Ovary (tissue), 7 donors: ENCODE measurements at regions not wholly inside any gene's neighbourhood (a gene's known extent, or its start where the extent isn't known, plus 50 kb on each side); places are given as distances from the start of the nearest gene placed in this dataset.

Experiments
- DNase-seq, 5 donors: peaks; one replicate each; pipeline ENCODE4 v3.0.0-alpha.2; 2019 to 2020
- H3K27ac ChIP-seq, 2 donors: fragments of 200-600 bp; one replicate each; pipeline versions ENCODE4 v1.5.1 to v1.8.0; 2019 to 2022
- H3K27me3 ChIP-seq: fragments of 200-600 bp; one replicate; pipeline ENCODE4 v1.8.0; 2022
- H3K36me3 ChIP-seq: fragments of 200-600 bp; sonication (generic); one replicate; pipeline ENCODE4 v1.5.1; 2019
- H3K4me1 ChIP-seq: one replicate; pipeline ENCODE4 v1.8.1; 2013; ENCODE audit warnings: mild to moderate bottlenecking, moderate library complexity; ENCODE audit not compliant: insufficient read depth
- H3K4me3 ChIP-seq: fragments of 200-600 bp; sonication (generic); one replicate; pipeline ENCODE4 v1.5.1; 2017
- H3K9me3 ChIP-seq, 2 donors: fragments of 200-600 bp in 1 of 2; sonication (generic) in 1 of 2; one replicate each; pipeline versions ENCODE4 v1.5.1 to v1.8.1; 2013 to 2019; ENCODE audit warnings: mild to moderate bottlenecking in 1 of 2, moderate library complexity in 1 of 2
- EP300 ChIP-seq: sonication (generic); formaldehyde crosslinking; IDR thresholded peaks from one replicate; pipeline ENCODE4 v1.6.1; 2017; ENCODE audit warnings: antibody characterized with exemption
- POLR2A ChIP-seq: fragments of 450-650 bp; IDR thresholded peaks from one replicate; pipeline ENCODE4 v1.6.1; 2017; ENCODE audit warnings: antibody characterized with exemption, mild to moderate bottlenecking, moderate library complexity
- WGBS, 3 donors: extraction: QIAGEN DNeasy Blood & Tissue Kit in 1 of 3; methylation state at CpG; one replicate each; pipeline versions ENCODE4 v1.1.5 to v1.1.7; 2013 to 2017; 5-methylcytosine and 5-hydroxymethylcytosine counted together
- intact Hi-C, 4 donors: fragments of 100-400 bp; cut with DNase I; formaldehyde crosslinking; loops; one replicate each; pipeline versions ENCODE4 v1.11.0 to v1.15.1; 2022 to 2023
- TF ChIP-seq, protein P1 (sequence below), 3 donors: fragments of 450-650 bp in 2 of 3; fragments of 200-600 bp in 1 of 3; IDR thresholded peaks; one replicate each; pipeline versions ENCODE4 v1.5.1 to v1.8.0; 2016 to 2022; ENCODE audit warnings: antibody characterized with exemption in 3 of 3, mild to moderate bottlenecking in 1 of 3
- donor health status: DM: no; HTN: no; CAD: no; lungs with moderate emphysema.
- donor health status: DM: no; HTN: no; CAD: no.
- donor health status: Bipolar disorder and iron deficiency.
- donor health status: DM: no; HTN: no; CAD: no.
- donor health status: DM: yes; HTN: yes; CAD: no.

GRCh38 chr1:87204921-87205320 is 123.8 kb upstream of the LMO4 start:
- H3K36me3 ChIP-seq: no peaks in the 10 kb centered on the region
- no peak for DNase-seq
- H3K4me3 ChIP-seq: no peak overlapping the region
- intact Hi-C loops: no loop called here
- no peaks in the 10 kb centered on the region for H3K4me1 ChIP-seq
- no peaks in the 10 kb centered on the region for H3K9me3 ChIP-seq
- no peak overlapping the region for H3K27ac ChIP-seq
- 57 to 58% (median 58%) methylated on average over 8 of the region's 8 CpGs for WGBS, 3 donors
- no peaks in the 10 kb centered on the region for H3K27me3 ChIP-seq
- TF ChIP-seq POLR2A: no peak
- TF ChIP-seq EP300: no peak
- TF ChIP-seq, protein P1, sequence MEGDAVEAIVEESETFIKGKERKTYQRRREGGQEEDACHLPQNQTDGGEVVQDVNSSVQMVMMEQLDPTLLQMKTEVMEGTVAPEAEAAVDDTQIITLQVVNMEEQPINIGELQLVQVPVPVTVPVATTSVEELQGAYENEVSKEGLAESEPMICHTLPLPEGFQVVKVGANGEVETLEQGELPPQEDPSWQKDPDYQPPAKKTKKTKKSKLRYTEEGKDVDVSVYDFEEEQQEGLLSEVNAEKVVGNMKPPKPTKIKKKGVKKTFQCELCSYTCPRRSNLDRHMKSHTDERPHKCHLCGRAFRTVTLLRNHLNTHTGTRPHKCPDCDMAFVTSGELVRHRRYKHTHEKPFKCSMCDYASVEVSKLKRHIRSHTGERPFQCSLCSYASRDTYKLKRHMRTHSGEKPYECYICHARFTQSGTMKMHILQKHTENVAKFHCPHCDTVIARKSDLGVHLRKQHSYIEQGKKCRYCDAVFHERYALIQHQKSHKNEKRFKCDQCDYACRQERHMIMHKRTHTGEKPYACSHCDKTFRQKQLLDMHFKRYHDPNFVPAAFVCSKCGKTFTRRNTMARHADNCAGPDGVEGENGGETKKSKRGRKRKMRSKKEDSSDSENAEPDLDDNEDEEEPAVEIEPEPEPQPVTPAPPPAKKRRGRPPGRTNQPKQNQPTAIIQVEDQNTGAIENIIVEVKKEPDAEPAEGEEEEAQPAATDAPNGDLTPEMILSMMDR (IDR thresholded peaks at IDR 0.05): no peak

DNA sequence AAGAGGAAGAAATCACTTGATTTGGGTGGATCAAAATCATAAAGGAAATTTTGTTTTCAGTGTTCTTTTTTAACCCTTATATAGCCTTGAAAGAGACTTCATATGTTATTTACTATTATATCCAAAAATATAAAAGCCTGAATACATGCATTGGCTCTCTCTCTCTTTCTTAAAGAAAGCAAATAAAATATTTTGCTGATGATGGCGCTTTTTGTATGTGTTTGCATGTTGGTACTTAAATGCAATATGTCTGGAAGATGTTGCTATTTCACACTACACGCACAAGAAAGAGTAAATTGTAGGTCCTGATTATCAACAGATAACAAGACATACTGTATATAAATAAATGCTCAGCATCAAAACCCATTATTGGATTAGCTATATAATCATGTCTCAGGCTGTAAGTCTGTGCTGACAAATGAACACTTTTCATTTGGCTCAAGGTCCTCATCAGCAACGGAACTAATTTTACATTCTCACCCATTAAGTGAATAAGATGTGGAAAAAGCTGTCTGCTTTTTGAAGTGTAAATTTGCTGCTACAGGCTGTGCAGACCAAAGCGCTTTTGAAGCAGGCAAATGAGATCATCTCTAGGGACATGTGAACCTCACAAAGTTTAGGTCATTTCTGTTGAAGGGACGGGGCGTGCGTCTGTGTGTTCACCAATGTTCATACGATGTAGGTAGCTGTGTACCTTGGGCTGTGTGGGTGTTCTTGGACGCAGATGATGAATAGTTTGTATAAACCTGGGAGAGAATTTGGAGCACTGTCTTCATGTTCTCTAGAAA is 122.4 kb upstream of the LMO4 start:
- Histone ChIP-seq H3K36me3 (no peaks in the 10 kb centered on the region), H3K27me3 (no peaks in the 10 kb centered on the region), H3K4me3 (no peak overlapping the region), H3K9me3 (no peaks in the 10 kb centered on the region), H3K27ac (no peak overlapping the region), H3K4me1 (no peaks in the 10 kb centered on the region)
- no peak for TF ChIP-seq POLR2A
- TF ChIP-seq EP300: no peak
- TF ChIP-seq, protein P1 (IDR thresholded peaks at IDR 0.05): no peak
- intact Hi-C loops: no loop called here
- no peak for DNase-seq
- 83 to 90% (median 86%) methylated on average over 9 of the region's 9 CpGs for WGBS, 3 donors

GRCh38 chr1:87208080-87208479 is 120.6 kb upstream of the LMO4 start:
- H3K36me3 ChIP-seq: no peaks in the 10 kb centered on the region
- H3K27ac ChIP-seq: no peak overlapping the region
- no peak for DNase-seq
- H3K27me3 ChIP-seq: no peaks in the 10 kb centered on the region
- H3K4me3 ChIP-seq: no peak overlapping the region
- intact Hi-C loops: no loop called here
- no peaks in the 10 kb centered on the region for H3K4me1 ChIP-seq
- no peaks in the 10 kb centered on the region for H3K9me3 ChIP-seq
- WGBS, 3 donors: 91 to 93% (median 92%) methylated on average over 2 of the region's 2 CpGs
- TF ChIP-seq, protein P1 (IDR thresholded peaks at IDR 0.05): no peak
- TF ChIP-seq POLR2A: no peak
- TF ChIP-seq EP300: no peak

DNA sequence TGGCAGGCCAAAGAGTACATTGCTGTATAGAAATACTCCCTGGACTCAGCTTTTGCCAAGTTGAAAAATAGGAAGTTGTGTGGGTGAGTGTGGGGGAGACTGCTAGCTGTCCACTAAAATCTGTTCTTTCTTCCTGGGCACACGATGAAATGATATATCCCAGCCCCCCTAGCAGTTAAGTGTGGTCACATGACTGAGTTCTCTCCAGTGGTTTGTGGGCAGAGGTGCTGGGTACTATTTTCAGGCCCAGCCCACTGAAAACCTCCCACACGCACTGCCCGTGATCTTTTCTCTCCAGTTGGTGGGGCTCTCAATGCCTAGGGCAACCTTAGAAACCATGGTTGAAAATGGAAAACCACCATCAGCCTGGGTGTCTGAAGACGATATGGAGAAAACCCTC is 119.7 kb upstream of the LMO4 start:
- Histone ChIP-seq H3K4me1 (no peaks in the 10 kb centered on the region), H3K4me3 (no peak overlapping the region), H3K27me3 (no peaks in the 10 kb centered on the region), H3K36me3 (no peaks in the 10 kb centered on the region), H3K27ac (no peak overlapping the region), H3K9me3 (no peaks in the 10 kb centered on the region)
- DNase-seq: no peak
- TF ChIP-seq POLR2A (no peak), EP300 (no peak)
- TF ChIP-seq, protein P1 (IDR thresholded peaks at IDR 0.05): no peak
- intact Hi-C loops: no loop called here
- 62 to 68% (median 64%) methylated on average over 4 of the region's 4 CpGs for WGBS, 3 donors
